OCI-LY3 (cell line): ENCODE measurements at regions not wholly inside any gene's neighbourhood (a gene's known extent, or its start where the extent isn't known, plus 50 kb on each side); places are given as distances from the start of the nearest gene placed in this dataset.

ENCODE experiments used
- CTCF ChIP-seq: fragments of 200-600, 300-600 bp; sonication (generic); IDR thresholded peaks from 2 replicates; pipeline ENCODE4 v1.5.1; 2014; ENCODE audit warnings: antibody characterized with exemption, low read length, low read depth
- EZH2phosphoT487 ChIP-seq: fragments of 200-600 bp; shearing (Covaris generic); IDR thresholded peaks from 2 replicates; pipeline ENCODE4 v1.6.1; 2018; ENCODE audit warnings: antibody characterized with exemption, mixed run types, low read depth

GRCh38 chr1:117278531-117278930, 67.8 kb upstream of the VTCN1 start:
- TF ChIP-seq CTCF (no peak), EZH2phosphoT487 (no peak)
